ENCODE measurements at regions not wholly inside any gene's neighbourhood (a gene's known extent, or its start where the extent isn't known, plus 50 kb on each side); places are given as distances from the start of the nearest gene placed in this dataset.
"Not testable (repeated sequence)": the region's sequence is repeated elsewhere in the genome, so short reads cannot be mapped to it uniquely, and the experiment has no call there.

- no peak for DNase-seq
Observed at GRCh38 chr4:96455045-96455720, 615.3 kb downstream of the PDHA2 start.

DNA sequence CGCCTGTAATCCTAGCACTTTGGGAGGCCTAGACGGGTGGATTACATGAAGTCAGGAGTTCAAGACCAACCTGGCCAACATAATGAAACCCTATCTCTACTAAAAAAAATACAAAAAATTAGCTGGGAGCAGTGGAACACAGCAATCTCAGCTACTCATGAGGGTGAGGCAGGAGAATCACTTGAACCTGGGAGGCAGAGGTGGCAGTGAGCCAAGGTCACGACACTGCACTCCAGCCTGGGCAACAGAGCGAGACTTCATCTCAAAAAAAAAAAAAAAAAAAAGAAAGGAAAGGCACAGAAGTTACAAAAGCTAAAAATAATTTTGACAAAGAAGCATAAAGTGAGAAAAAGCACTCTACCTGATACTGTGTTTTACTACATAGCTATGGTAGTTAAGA lies 618.1 kb downstream of the PDHA2 start:
- not testable (repeated sequence) for DNase-seq

GRCh38 chr4:96459105-96459504 lies 619.2 kb downstream of the PDHA2 start:
- no peak for DNase-seq

DNA sequence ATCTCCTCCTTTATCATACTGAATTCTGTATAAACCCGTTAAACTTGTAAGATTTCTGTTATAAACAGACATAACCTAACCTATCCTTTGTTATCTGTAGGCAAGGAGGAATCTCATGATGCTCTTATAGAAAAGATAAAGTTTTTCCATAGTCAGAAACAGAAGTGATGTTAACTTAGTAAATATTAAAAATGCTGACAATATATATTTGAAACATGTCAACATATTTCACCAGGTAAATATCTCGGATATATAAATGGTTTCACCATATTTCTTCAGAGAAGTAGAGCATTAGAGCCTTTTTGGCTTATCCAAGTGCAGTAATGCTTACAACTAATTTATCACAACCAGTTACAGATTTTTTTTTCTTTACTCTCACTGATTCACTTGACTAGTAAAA lies 625.9 kb downstream of the PDHA2 start:
- no peak for DNase-seq

GRCh38 chr4:96471956-96472867 lies 632.3 kb downstream of the PDHA2 start:
- no peak for DNase-seq

- no peak for DNase-seq
Observed at GRCh38 chr4:96473246-96473645, 633.4 kb downstream of the PDHA2 start.

DNA sequence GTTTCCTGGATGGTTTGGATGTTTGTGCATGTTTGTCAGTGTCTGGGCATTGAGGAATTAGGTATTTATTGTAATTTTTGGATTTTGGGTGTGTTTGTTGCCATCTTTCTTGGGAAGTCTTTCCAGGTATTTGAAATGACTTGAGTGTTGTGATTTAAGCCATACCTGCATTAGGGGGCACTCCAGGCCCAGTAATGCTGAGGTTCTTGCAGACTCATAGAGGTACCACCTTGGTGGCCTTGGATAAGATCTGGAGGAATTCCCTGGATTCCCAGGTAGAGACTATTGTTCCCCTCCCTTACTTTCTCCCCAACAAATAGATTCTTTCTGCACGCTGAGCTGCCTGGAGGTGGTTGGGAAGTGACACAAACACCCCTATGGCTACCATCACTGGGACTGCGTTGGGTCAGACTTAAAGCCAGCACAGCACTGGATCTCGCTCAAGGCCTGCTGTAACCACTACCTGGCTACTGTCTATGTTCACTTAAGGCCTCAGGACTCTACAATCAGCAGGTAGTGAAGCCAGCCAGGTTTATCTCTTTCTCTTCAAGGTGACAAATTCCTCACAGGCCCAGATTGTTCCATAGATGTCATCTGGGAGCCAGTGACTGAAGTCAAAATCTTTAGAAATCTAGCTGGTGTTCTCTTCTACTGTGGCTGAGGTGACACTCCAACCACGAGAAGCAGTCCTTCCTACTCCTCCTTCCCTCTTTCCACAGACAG lies 643.6 kb downstream of the PDHA2 start:
- DNase-seq = no peak

DNA sequence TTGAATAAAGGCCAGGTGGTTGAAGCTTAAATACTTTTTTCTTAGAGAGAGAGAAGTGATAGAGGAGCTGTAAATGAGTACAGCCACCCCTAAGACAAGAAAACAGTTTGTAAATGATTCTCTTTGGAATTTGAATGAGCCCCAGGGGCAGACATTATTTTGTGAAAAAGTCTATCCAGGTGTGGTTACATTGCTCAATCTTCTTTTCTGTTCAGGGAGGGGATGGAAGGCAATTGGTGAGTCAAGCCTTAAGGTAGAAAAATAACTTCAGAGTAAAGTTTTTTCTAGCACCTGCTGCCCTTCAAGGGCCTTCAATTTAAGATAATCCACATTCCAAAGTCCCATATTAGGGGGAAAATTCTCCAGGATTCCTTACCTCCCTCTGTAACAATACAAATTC lies 646.7 kb downstream of the PDHA2 start:
- no peak for DNase-seq

- no peak for DNase-seq
Observed at GRCh38 chr4:96497621-96498020, 657.7 kb downstream of the PDHA2 start.

DNA sequence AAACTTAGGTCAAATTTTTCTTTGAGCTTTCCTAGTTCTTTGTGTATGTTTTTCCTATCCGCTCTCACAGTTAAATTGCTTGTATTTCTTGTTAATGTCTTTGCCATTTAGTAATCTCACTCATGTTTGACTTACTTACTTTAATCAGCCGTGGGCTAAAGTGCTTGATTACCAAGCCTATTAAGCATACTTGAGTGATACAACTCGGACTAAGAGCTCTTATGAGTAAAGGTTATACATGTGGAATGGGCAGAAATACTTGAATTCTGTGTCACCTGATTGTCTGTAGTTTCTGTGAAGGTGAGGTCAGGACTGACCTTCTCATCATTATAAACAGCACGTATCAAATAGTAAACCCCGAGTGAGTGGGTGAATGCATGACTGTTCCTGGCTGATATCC lies 664.5 kb downstream of the PDHA2 start:
- no peak for DNase-seq

DNA sequence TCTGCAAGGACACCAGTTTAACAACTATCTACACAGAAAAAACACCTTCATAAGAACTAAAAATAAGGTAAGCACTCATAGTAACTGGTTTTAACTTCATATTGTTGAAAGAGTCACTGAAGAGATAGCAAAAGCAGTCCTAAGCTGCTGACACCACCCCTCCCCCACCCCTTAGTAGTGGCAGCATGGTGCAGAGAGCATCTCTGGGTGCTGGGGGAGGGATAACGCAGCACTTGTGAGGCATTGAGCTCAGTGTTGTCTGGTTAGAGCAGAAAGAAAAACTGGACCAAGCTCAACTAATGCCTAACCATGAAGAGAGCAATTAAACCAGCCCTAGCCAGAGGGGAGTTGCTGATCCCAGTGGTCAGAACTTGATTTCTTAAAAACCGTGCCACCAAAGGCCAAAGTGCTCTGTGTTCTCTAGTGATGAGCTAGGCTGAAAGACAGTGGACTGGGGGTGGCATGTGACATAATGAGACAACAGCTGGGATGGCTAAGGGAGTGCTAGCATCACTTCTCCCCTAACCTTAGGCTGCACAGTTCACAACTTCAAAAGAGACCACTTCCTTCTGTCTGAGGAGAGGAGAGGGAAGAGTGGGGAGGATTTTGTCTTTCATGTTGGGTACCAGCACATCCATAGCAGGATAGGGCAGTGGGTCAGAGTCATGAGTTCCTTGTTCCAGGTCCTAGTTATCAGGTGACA lies 669.3 kb downstream of the PDHA2 start:
- no peak for DNase-seq

DNA sequence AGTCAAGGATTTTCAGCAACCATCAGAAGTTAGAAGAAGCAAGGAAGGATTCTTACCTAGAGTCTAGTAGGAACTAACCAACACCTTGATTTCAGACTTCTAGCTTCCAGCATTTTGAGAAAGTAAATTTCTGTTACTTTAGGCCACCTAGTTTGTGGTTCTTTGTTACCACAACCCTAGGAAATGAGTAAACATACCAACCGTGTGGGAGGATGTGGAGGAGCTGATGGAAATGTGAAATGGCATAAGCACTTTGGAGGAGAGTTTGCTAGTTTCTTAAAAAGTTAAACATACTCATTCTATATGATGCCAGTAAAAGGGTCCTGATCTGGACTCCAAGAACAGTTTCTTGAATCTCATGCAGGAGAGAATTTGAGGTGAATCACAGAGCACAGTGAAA lies 679.4 kb downstream of the PDHA2 start:
- DNase-seq = no peak

- DNase-seq = no peak
Observed at GRCh38 chr4:96521046-96521536, 681.2 kb downstream of the PDHA2 start.

DNA sequence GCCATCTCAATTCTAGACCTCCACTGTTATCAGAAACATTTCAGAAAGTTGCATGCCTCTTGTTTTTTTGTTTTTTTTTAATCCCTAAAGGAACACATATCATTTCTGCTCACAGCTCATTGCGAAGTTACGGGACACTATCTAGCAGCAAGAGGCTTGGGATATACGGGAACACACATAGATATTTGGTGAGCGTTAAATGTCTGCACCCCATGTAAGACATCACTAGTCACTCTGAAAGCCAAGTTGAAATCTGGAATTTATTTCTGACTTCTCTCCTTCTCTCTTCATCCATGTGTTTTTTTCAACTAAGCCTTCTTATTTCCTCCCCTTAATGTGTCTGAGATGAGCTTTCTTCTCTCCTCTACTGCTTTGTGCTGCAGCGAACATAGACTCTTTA lies 683.7 kb downstream of the PDHA2 start:
- no peak for DNase-seq

- no peak for DNase-seq
Observed at GRCh38 chr4:96524311-96524875, 684.5 kb downstream of the PDHA2 start.

- no peak for DNase-seq
Observed at GRCh38 chr4:96525898-96526297, 686.0 kb downstream of the PDHA2 start.

DNA sequence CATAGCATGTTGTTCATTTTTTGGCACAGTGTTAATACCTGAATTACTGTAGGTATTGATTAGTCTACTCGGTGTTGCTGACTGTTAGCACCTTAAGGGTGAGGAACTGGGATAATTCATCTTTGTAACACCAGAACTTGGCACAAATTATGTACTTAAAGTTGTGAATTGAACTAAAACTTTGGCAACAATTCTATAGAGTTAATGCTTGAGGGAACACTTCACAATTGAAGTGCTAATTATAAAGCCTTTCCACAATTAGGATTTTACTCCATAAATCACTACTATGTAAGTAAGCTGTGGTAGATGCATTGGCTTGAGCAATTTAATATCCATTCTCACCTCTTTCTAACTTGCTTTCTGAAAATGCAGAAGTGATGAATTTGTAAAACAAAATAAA lies 686.7 kb downstream of the PDHA2 start:
- DNase-seq = no peak

- DNase-seq = no peak
Observed at GRCh38 chr4:96531836-96532235, 691.9 kb downstream of the PDHA2 start.

DNA sequence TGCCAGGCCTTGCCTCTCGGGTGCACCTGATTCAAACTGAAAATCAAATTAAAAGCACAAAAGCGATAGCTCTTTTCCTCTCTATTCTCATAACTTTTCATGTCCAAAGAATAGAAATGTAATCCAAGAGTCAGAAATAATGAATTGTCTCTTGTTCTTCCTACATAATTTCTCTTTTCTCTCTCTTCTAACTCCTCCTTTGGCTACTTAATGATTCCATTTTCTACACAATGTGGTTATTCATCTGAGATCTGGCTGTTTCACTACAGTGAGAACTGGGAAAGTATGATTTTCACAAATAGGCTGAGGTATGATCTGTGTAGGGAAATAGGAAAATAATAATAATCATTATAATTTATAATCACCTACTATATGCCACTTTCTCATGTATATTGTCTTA lies 703.5 kb downstream of the PDHA2 start:
- DNase-seq = no peak

GRCh38 chr4:96558466-96558865 lies 718.6 kb downstream of the PDHA2 start:
- no peak for DNase-seq

DNA sequence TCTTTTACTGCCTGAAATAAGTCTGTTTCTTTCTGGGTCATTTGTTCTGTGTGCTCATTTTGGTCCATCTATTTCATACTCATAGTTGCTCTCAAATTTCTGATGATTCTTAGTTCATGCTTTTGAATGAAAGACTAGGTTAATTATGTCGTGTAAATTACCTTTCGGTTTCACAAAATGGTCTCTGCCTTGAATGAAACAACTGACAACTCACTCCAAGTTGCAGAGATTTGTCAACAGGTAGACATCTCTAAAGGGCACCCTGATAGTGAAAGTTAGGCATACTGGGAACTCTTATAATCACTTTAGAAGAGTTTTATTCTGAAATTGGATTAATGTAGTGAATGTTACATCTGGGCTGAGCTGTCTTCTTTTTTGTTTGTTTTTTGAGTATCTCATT lies 726.9 kb downstream of the PDHA2 start:
- DNase-seq = no peak

DNA sequence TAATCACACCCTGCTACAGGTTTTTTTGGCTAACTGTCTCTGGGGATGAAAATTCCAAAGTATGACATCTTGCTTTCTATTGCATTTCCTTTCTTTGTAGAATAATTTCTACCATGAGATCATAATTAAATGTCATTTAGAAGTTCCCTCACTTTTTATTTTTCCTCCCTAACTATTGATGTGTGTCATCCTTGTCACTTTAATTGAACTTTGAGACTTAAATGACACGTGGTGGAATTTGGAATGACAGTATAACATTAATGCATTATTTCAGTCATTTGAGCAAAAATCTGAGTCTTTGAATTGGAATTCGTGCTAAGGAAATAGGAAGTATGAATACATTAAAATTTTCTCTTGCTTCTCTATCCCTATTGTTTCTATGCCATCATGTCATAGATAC lies 745.4 kb downstream of the PDHA2 start:
- no peak for DNase-seq

GRCh38 chr4:96593422-96593821 lies 753.5 kb downstream of the PDHA2 start:
- DNase-seq = no peak

Data from NCI-H1694 (cell line).